Tibial nerve (tissue), 4 donors: ENCODE measurements at regions not wholly inside any gene's neighbourhood (a gene's known extent, or its start where the extent isn't known, plus 50 kb on each side); places are given as distances from the start of the nearest gene placed in this dataset.

Experiments used
- DNase-seq, 2 donors: peaks; one replicate each; pipeline ENCODE4 v3.0.0-alpha.2; 2019; ENCODE audit warnings: low spot score in 2 of 2
- H3K27ac ChIP-seq, 4 donors: fragments of 200-600 bp; sonication (generic) in 3 of 4; one replicate each; pipeline ENCODE4 v1.5.1; 2017 to 2019; ENCODE audit warnings: mild to moderate bottlenecking in 1 of 4
- H3K27me3 ChIP-seq, 2 donors: fragments of 200-600 bp; sonication (generic) in 1 of 2; one replicate each; pipeline versions ENCODE4 v1.5.1 to v1.6.0; 2017 to 2019
- H3K36me3 ChIP-seq, 3 donors: fragments of 200-600 bp; sonication (generic); one replicate each; pipeline ENCODE4 v1.5.1; 2018 to 2019
- H3K4me1 ChIP-seq, 4 donors: fragments of 200-600 bp; sonication (generic) in 3 of 4; one replicate each; pipeline ENCODE4 v1.5.1; 2017 to 2019
- H3K4me3 ChIP-seq, 4 donors: fragments of 200-600 bp; sonication (generic) in 3 of 4; one replicate each; pipeline ENCODE4 v1.5.1; 2017 to 2019; ENCODE audit warnings: mild to moderate bottlenecking in 1 of 4, moderate library complexity in 1 of 4
- H3K9me3 ChIP-seq, 4 donors: fragments of 200-600 bp; sonication (generic) in 3 of 4; one replicate each; pipeline ENCODE4 v1.5.1; 2017 to 2019
- CTCF ChIP-seq, 5 experiments: fragments of 200-600 bp in 3 of 5; fragments of 450-650 bp in 2 of 5; sonication (generic) in 3 of 5; IDR thresholded peaks; one replicate each; pipeline ENCODE4 v1.5.1; 2016 to 2019; ENCODE audit warnings: antibody characterized with exemption in 5 of 5, mild to moderate bottlenecking in 3 of 5, moderate library complexity in 2 of 5
- EP300 ChIP-seq, 2 donors: sonication (generic); formaldehyde crosslinking; IDR thresholded peaks; one replicate each; pipeline ENCODE4 v1.6.1; 2017; ENCODE audit warnings: antibody characterized with exemption in 2 of 2, mild to moderate bottlenecking in 1 of 2
- POLR2A ChIP-seq, 2 donors: fragments of 450-650 bp; IDR thresholded peaks; one replicate each; pipeline ENCODE4 v1.6.1; 2017; ENCODE audit warnings: antibody characterized with exemption in 2 of 2, mild to moderate bottlenecking in 2 of 2, moderate library complexity in 2 of 2
- WGBS, 2 donors: methylation state at CpG; one replicate each; pipeline ENCODE4 v1.1.5; 2018; 5-methylcytosine and 5-hydroxymethylcytosine counted together

GRCh38 chr15:80321853-80322252, 69.8 kb upstream of the CTXND1 start:
- no peak overlapping the region for H3K27ac ChIP-seq
- TF ChIP-seq CTCF (IDR thresholded peaks at IDR 0.05), result no peak
- no peak for TF ChIP-seq EP300 (IDR thresholded peaks at IDR 0.05)
- TF ChIP-seq POLR2A (IDR thresholded peaks at IDR 0.05), result no peak
- H3K9me3 ChIP-seq, result peaks cover 0 to 11% (median 0%) of the 10 kb centered on the region in 4 donors
- no peaks in the 10 kb centered on the region for H3K36me3 ChIP-seq
- no peak overlapping the region for H3K4me3 ChIP-seq
- H3K27me3 ChIP-seq, result no peaks in the 10 kb centered on the region
- no peak for DNase-seq
- peaks cover 0 to 8% (median 0%) of the 10 kb centered on the region in 4 donors for H3K4me1 ChIP-seq
- 75 to 79% methylated on average over 7 of the region's 7 CpGs for WGBS, 2 donors

- WGBS, 2 donors, result 92 to 100% methylated on average over 1 of the region's 1 CpG
- Histone ChIP-seq H3K4me1 (no peaks in the 10 kb centered on the region), H3K4me3 (no peak overlapping the region), H3K36me3 (no peaks in the 10 kb centered on the region), H3K27ac (no peak overlapping the region), H3K27me3 (no peaks in the 10 kb centered on the region), H3K9me3 (peaks cover 0 to 11% (median 0%) of the 10 kb centered on the region in 4 donors)
- no peak for DNase-seq
- TF ChIP-seq POLR2A (IDR thresholded peaks at IDR 0.05) (no peak), CTCF (IDR thresholded peaks at IDR 0.05) (no peak), EP300 (IDR thresholded peaks at IDR 0.05) (no peak)
Observed at GRCh38 chr15:80323285-80323684, 71.3 kb upstream of the CTXND1 start.

DNA sequence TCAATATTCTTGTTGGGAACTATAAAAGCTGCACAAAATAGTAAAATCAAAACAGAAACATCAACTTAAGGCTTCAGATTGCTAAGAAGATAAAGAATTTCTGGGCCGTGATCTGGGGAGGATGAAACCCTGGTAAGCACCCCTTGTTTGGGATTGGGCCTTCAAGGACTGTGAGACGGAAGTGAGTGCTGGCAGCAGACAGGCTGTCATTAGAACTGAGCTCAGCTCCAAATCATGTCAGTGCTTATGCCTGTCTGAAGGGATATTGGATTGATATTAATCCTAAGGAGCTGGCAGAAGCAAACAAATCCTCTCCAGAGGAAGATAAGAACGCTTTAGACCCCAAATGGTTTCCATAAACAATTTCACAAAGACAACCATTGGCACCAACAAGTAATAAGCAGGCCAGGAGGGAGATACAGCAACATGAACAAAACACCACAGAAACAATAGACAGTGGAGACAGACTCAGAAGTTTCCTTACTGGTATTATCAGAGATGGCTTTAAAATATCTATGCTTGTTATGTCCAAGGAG, 72.6 kb upstream of the CTXND1 start:
- no peak for DNase-seq
- Histone ChIP-seq H3K36me3 (no peaks in the 10 kb centered on the region), H3K4me1 (no peaks in the 10 kb centered on the region), H3K9me3 (peaks cover 0 to 11% (median 0%) of the 10 kb centered on the region in 4 donors), H3K27me3 (no peaks in the 10 kb centered on the region), H3K27ac (no peak overlapping the region), H3K4me3 (no peak overlapping the region)
- TF ChIP-seq POLR2A (IDR thresholded peaks at IDR 0.05) (no peak), EP300 (IDR thresholded peaks at IDR 0.05) (no peak)
- 35 to 41% methylated on average over 3 of the region's 3 CpGs for WGBS, 2 donors

DNA sequence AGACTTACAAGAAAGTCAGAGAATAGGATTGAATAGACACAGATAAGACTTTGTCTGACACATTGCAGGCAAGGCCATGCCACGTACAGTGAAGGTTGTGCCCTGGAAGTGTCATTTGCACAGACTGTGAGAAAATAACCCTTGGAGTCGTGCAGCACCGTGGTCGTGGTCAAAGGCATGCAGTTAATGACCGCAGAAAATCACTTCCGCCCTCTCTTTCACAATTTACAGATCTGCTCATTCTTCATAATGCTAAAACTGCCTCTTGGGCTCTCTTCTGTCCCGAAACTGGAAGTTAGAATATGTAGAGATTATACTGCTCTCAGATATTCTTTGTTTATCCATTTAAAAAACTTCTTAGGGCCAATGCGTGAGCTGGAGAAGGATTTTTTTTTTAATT, 73.2 kb upstream of the CTXND1 start:
- Histone ChIP-seq H3K4me3 (no peak overlapping the region), H3K27me3 (no peaks in the 10 kb centered on the region), H3K36me3 (no peaks in the 10 kb centered on the region), H3K4me1 (no peaks in the 10 kb centered on the region), H3K27ac (no peak overlapping the region), H3K9me3 (peaks cover 0 to 11% (median 0%) of the 10 kb centered on the region in 4 donors)
- 25 to 40% methylated on average over 8 of the region's 8 CpGs for WGBS, 2 donors
- no peak for TF ChIP-seq CTCF (IDR thresholded peaks at IDR 0.05)
- no peak for TF ChIP-seq POLR2A (IDR thresholded peaks at IDR 0.05)
- no peak for TF ChIP-seq EP300 (IDR thresholded peaks at IDR 0.05)
- DNase-seq, result no peak

DNA sequence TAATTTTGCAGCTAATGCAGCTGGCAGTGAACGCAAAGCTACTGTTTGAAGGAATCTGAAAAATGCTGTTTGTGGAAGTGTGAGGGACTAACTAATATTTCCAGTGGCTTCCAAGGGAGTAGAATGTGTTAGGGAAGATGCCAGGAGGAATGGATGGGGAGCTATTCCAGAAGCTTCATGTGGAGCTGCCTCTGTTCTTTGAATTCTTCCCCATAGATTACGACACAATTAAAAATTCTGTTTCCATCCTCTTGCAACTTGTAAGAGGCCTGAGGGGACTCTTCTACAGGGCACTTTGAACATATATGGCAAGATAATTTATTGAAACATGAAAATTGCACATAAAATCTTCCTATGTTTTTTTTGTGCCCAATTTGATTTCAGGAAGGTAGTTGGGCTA, 74.3 kb upstream of the CTXND1 start:
- H3K27me3 ChIP-seq, result no peaks in the 10 kb centered on the region
- no peak for TF ChIP-seq CTCF (IDR thresholded peaks at IDR 0.05)
- 57 to 67% methylated on average over 2 of the region's 2 CpGs for WGBS, 2 donors
- no peak for DNase-seq
- H3K4me1 ChIP-seq, result no peaks in the 10 kb centered on the region
- no peak overlapping the region for H3K4me3 ChIP-seq
- H3K27ac ChIP-seq, result no peak overlapping the region
- peaks cover 0 to 11% (median 0%) of the 10 kb centered on the region in 4 donors for H3K9me3 ChIP-seq
- no peaks in the 10 kb centered on the region for H3K36me3 ChIP-seq

DNA sequence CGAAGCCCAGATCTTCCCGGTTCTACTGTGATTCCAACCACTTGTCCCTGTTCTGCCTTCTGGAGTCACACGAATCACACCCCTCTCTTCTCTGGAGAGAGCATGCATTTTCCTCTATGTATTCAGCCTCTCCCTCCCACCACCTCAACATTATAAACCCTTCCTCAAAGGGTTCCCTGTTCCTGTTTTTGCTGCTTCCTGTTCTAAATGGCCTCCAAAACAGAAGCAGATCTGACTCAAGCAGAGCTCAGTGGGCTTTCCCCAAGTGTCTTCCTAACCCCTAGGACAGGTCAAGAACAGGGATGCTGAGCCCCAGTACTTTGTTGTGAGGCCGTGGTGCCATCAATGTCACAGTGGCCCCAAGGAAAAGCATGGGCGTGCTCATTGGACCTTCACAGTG, 75.7 kb upstream of the ARNT2 start:
- TF ChIP-seq POLR2A (IDR thresholded peaks at IDR 0.05) (no peak), EP300 (IDR thresholded peaks at IDR 0.05) (no peak), CTCF (IDR thresholded peaks at IDR 0.05) (no peak)
- DNase-seq, result no peak
- peaks cover 0 to 6% (median 0%) of the 10 kb centered on the region in 4 donors for H3K9me3 ChIP-seq
- WGBS, 2 donors, result 46 to 67% methylated on average over 5 of the region's 5 CpGs
- H3K36me3 ChIP-seq, result no peaks in the 10 kb centered on the region
- H3K27ac ChIP-seq, result no peak overlapping the region
- no peaks in the 10 kb centered on the region for H3K27me3 ChIP-seq
- no peaks in the 10 kb centered on the region for H3K4me1 ChIP-seq
- H3K4me3 ChIP-seq, result no peak overlapping the region
